Gastroesophageal sphincter (tissue), 4 donors: ENCODE measurements at regions not wholly inside any gene's neighbourhood (a gene's known extent, or its start where the extent isn't known, plus 50 kb on each side); places are given as distances from the start of the nearest gene placed in this dataset.

Source experiments
- ATAC-seq: fragments of 150-250 bp; one replicate; pipeline ENCODE4 v1.9.1; 2016; ENCODE audit warnings: mild to moderate bottlenecking, moderate library complexity
- H3K27ac ChIP-seq, 4 donors: fragments of 200-600 bp; sonication (generic) in 3 of 4; 1 replicate in 3 of 4; 2 replicates in 1 of 4; pipeline ENCODE4 v1.5.1; 2016 to 2019
- H3K27me3 ChIP-seq: fragments of 200-600 bp; sonication (generic); one replicate; pipeline ENCODE4 v1.5.1; 2019
- H3K36me3 ChIP-seq, 2 donors: fragments of 200-600 bp; sonication (generic); one replicate each; pipeline ENCODE4 v1.5.1; 2019; ENCODE audit warnings: control low read depth in 1 of 2
- H3K4me1 ChIP-seq, 3 donors: fragments of 200-600 bp; sonication (generic); 1 replicate in 2 of 3; 2 replicates in 1 of 3; pipeline ENCODE4 v1.5.1; 2016 to 2019; ENCODE audit warnings: control low read depth in 2 of 3
- H3K4me3 ChIP-seq, 2 donors: fragments of 200-600 bp; sonication (generic); one replicate each; pipeline ENCODE4 v1.5.1; 2019; ENCODE audit warnings: mild to moderate bottlenecking in 1 of 2, moderate library complexity in 1 of 2
- H3K9me3 ChIP-seq, 3 donors: fragments of 200-600 bp; sonication (generic); one replicate each; pipeline ENCODE4 v1.5.1; 2017 to 2019; ENCODE audit warnings: control low read depth in 2 of 3
- CTCF ChIP-seq, 4 experiments: fragments of 200-600 bp in 2 of 4; fragments of 450-650 bp in 2 of 4; sonication (generic) in 1 of 4; IDR thresholded peaks; one replicate each; pipeline ENCODE4 v1.5.1; 2017 to 2019; ENCODE audit warnings: antibody characterized with exemption in 4 of 4, mild to moderate bottlenecking in 2 of 4, moderate library complexity in 2 of 4
- EP300 ChIP-seq: sonication (generic); formaldehyde crosslinking; IDR thresholded peaks from one replicate; pipeline ENCODE4 v1.6.1; 2017; ENCODE audit warnings: antibody characterized with exemption, mild to moderate bottlenecking
- POLR2A ChIP-seq, 2 donors: fragments of 450-650 bp; IDR thresholded peaks; one replicate each; pipeline ENCODE4 v1.6.1; 2017; ENCODE audit warnings: antibody characterized with exemption in 2 of 2, mild to moderate bottlenecking in 2 of 2, moderate library complexity in 1 of 2
- POLR2AphosphoS5 ChIP-seq: sonication (generic); formaldehyde crosslinking; IDR thresholded peaks from one replicate; pipeline ENCODE4 v1.6.1; 2017; ENCODE audit warnings: antibody characterized with exemption
- whole genome bisulfite sequencing, 2 donors: methylation state at CpG; one replicate each; pipeline ENCODE4 v1.1.5; 2018; ENCODE audit warnings: low coverage in 1 of 2; 5-methylcytosine and 5-hydroxymethylcytosine counted together

DNA sequence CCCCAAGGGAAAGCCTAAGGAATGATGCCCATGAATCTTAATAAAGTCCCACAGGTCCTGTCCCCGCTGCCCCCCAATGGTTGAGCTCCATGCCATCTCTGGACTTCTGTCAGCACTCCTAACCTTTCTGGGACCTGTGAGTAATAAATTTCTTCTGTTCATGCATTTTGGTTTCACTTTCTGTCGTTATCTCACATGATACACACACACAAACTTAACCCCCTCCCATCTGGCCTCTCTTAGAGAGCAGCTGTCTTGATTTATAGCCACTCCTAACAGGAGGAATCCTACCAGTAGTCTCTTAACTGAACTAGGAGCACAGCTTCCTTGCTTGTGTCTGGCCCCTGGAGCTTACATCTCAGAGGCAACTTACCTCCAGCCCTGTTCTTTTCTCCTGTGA, 82.7 kb upstream of the SELENOK start:
- Histone ChIP-seq H3K9me3 (peaks cover 0 to 49% (median 0%) of the 10 kb centered on the region in 3 donors), H3K4me3 (no peak overlapping the region), H3K4me1 (no peaks in the 10 kb centered on the region), H3K27me3 (peaks cover 14% of the 10 kb centered on the region), H3K36me3 (no peaks in the 10 kb centered on the region), H3K27ac (no peak overlapping the region)
- ATAC-seq: no peak
- WGBS, 2 donors: 50 to 54% methylated on average over 1 to 2 of the region's 2 CpGs
- TF ChIP-seq POLR2AphosphoS5: no peak
- no peak for TF ChIP-seq EP300
- TF ChIP-seq POLR2A (IDR thresholded peaks at IDR 0.05): no peak
- no peak for TF ChIP-seq CTCF (IDR thresholded peaks at IDR 0.05)

GRCh38 chr3:53973905-53974304, 82.2 kb upstream of the SELENOK start:
- TF ChIP-seq POLR2A (IDR thresholded peaks at IDR 0.05) (no peak), CTCF (IDR thresholded peaks at IDR 0.05) (no peak), EP300 (no peak), POLR2AphosphoS5 (no peak)
- 27 to 37% methylated on average over 3 to 4 of the region's 4 CpGs for WGBS, 2 donors
- no peak overlapping the region for H3K27ac ChIP-seq
- H3K4me1 ChIP-seq: no peaks in the 10 kb centered on the region
- H3K4me3 ChIP-seq: no peak overlapping the region
- peaks cover 12% of the 10 kb centered on the region for H3K27me3 ChIP-seq
- ATAC-seq: no peak
- H3K9me3 ChIP-seq: peaks cover 0 to 49% (median 0%) of the 10 kb centered on the region in 3 donors
- no peaks in the 10 kb centered on the region for H3K36me3 ChIP-seq

DNA sequence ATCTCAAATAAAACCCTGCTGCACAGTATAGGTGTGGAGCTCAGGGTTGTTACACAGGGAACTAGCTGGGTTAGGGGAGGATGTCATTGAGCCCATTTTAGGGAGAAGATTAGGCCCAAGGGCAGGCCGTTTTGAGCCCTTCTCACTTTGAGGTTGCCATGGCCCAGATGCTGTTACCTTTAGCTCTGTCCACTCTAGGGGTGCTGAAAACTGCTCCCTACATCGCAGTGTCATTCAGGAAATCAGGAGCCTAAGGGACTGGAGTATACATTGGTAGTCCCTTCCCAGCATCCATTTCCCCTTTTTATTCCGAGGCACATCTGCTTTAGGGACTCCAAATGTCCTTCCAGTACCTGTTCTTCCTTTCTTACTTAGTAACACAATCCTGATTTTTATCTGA, 79.0 kb upstream of the SELENOK start:
- no peaks in the 10 kb centered on the region for H3K36me3 ChIP-seq
- TF ChIP-seq EP300 (no peak), CTCF (IDR thresholded peaks at IDR 0.05) (no peak)
- no peak overlapping the region for H3K27ac ChIP-seq
- no peaks in the 10 kb centered on the region for H3K4me1 ChIP-seq
- H3K9me3 ChIP-seq: peaks cover 0 to 43% (median 0%) of the 10 kb centered on the region in 3 donors
- no peak overlapping the region for H3K4me3 ChIP-seq
- ATAC-seq: no peak
- H3K27me3 ChIP-seq: no peaks in the 10 kb centered on the region
- 35 to 40% methylated on average over 2 to 3 of the region's 3 CpGs for WGBS, 2 donors

- H3K27ac ChIP-seq: no peak overlapping the region
- TF ChIP-seq POLR2AphosphoS5 (no peak), EP300 (no peak), POLR2A (IDR thresholded peaks at IDR 0.05) (no peak), CTCF (IDR thresholded peaks at IDR 0.05) (no peak)
- H3K27me3 ChIP-seq: no peaks in the 10 kb centered on the region
- H3K4me3 ChIP-seq: no peak overlapping the region
- WGBS, 2 donors: 90% methylated on average over 2 of the region's 7 CpGs; no CpG with 5 or more reads in 1 of the 2 donors
- no peak for ATAC-seq
- H3K9me3 ChIP-seq: peaks cover 0 to 35% (median 0%) of the 10 kb centered on the region in 3 donors
- no peaks in the 10 kb centered on the region for H3K4me1 ChIP-seq
- no peaks in the 10 kb centered on the region for H3K36me3 ChIP-seq
Measured at GRCh38 chr3:53969086-53969485, 77.4 kb upstream of the SELENOK start.

DNA sequence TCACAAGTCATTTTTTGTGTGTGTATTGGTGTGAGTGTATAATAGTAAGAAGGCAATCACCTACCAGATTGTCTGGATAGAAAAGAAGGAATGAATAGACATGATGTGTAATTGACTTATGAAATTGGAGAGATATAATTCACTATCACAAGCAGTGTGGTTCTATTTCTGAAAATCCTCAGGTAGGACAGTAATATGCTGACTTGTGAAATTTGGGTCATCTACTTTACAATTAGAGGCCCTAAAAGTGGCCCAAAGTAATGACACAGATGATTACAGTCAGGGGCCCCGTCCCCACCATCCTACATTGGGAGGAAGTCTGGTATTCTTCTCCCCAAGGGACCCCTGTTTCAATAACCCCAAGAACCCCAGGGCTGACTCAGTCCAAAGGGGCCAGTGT, 73.6 kb upstream of the SELENOK start:
- 83 to 91% methylated on average over 1 of the region's 1 CpG for WGBS, 2 donors
- Histone ChIP-seq H3K9me3 (peaks cover 0 to 16% (median 0%) of the 10 kb centered on the region in 3 donors), H3K27ac (no peak overlapping the region), H3K27me3 (no peaks in the 10 kb centered on the region), H3K4me1 (no peaks in the 10 kb centered on the region), H3K36me3 (no peaks in the 10 kb centered on the region), H3K4me3 (no peak overlapping the region)
- TF ChIP-seq EP300 (no peak), CTCF (IDR thresholded peaks at IDR 0.05) (no peak)
- no peak for ATAC-seq
